ENCODE measurements at regions not wholly inside any gene's neighbourhood (a gene's known extent, or its start where the extent isn't known, plus 50 kb on each side); places are given as distances from the start of the nearest gene placed in this dataset.
"Not testable (repeated sequence)": the region's sequence is repeated elsewhere in the genome, so short reads cannot be mapped to it uniquely, and the experiment has no call there.

DNA sequence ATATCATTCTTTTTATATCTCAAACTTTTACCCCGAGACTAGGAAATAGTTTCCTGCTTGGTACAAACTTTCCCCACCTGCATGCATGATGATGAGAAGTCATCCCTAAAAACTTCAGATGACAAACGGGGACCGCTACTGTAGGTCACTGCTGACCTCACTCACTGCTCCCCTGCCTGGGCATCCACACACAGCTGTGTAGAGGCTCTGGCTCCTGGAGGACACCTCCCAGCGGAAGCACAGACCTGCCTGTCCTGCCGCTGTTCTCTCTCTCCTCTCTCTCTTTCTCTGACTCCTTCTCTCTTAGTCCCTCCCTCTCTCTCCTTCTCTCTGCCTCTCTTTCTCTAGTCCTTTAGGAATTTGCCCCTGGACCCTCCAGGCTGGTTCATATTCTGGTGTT is 202.9 kb upstream of the PITRM1 start:
- WGBS, 2 donors (ENCODE audit: low coverage in 1 of 2) = 71 to 86% methylated on average over 1 to 5 of the region's 5 CpGs
- Histone ChIP-seq H3K27me3 (no peaks in the 10 kb centered on the region), H3K4me3 (no peak overlapping the region), H3K36me3 (no peaks in the 10 kb centered on the region), H3K9me3 (no peaks in the 10 kb centered on the region), H3K4me1 (peaks cover 0 to 7% (median 2%) of the 10 kb centered on the region in 4 donors), H3K27ac (no peak overlapping the region)
- intact Hi-C loops (cut with DNase I; ENCODE audit: low total_unique reads) (no loop called here), in situ Hi-C loops (cut with MboI; ENCODE audit: low pct_ligation_motif_present in 1 of 4, low pct_unique_long_range_greater_than_20kb in 1 of 4, low sequenced_read_pairs in 3 of 4) (no loop called here)
- DNase-seq = no peak
- no peak for TF ChIP-seq POLR2AphosphoS5 (IDR thresholded peaks at IDR 0.05)
- TF ChIP-seq, protein P1, sequence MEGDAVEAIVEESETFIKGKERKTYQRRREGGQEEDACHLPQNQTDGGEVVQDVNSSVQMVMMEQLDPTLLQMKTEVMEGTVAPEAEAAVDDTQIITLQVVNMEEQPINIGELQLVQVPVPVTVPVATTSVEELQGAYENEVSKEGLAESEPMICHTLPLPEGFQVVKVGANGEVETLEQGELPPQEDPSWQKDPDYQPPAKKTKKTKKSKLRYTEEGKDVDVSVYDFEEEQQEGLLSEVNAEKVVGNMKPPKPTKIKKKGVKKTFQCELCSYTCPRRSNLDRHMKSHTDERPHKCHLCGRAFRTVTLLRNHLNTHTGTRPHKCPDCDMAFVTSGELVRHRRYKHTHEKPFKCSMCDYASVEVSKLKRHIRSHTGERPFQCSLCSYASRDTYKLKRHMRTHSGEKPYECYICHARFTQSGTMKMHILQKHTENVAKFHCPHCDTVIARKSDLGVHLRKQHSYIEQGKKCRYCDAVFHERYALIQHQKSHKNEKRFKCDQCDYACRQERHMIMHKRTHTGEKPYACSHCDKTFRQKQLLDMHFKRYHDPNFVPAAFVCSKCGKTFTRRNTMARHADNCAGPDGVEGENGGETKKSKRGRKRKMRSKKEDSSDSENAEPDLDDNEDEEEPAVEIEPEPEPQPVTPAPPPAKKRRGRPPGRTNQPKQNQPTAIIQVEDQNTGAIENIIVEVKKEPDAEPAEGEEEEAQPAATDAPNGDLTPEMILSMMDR (IDR thresholded peaks at IDR 0.05) = no peak
- TF ChIP-seq POLR2A (IDR thresholded peaks at IDR 0.05) = no peak
- TF ChIP-seq EP300 (IDR thresholded peaks at IDR 0.05; ENCODE audit: low read depth) = no peak

DNA sequence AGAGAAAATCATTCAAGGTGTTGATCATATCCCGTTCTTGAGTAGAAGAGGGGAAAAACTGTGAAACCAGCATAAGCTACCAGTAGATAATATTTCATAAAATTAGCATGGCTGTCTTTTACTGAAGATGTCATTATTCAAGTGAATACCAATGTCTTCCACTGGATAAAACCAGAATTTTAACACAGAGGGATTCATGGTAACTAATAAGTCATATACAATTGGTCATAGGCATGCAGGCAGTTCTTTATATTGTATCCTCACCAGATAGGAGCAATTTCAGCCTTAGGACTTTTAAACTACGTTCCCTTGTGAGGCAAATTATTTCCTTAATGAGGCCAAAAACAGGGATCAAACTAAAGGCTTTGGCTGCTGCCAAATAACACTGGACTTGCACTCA is 202.3 kb upstream of the PITRM1 start:
- H3K27me3 ChIP-seq = no peaks in the 10 kb centered on the region
- H3K27ac ChIP-seq = no peak overlapping the region
- no peak overlapping the region for H3K4me3 ChIP-seq
- H3K4me1 ChIP-seq = peaks cover 0 to 7% (median 2%) of the 10 kb centered on the region in 4 donors
- in situ Hi-C loops (cut with MboI; ENCODE audit: low pct_ligation_motif_present in 1 of 4, low pct_unique_long_range_greater_than_20kb in 1 of 4, low sequenced_read_pairs in 3 of 4) (no loop called here), intact Hi-C loops (cut with DNase I; ENCODE audit: low total_unique reads) (no loop called here)
- H3K36me3 ChIP-seq = no peaks in the 10 kb centered on the region
- TF ChIP-seq POLR2A (IDR thresholded peaks at IDR 0.05) (no peak), EP300 (IDR thresholded peaks at IDR 0.05; ENCODE audit: low read depth) (no peak), POLR2AphosphoS5 (IDR thresholded peaks at IDR 0.05) (no peak)
- TF ChIP-seq, protein P1 (IDR thresholded peaks at IDR 0.05) = no peak
- DNase-seq = no peak
- H3K9me3 ChIP-seq = no peaks in the 10 kb centered on the region
- WGBS, 2 donors (ENCODE audit: low coverage in 1 of 2) = 91 to 95% methylated on average over 2 of the region's 2 CpGs

DNA sequence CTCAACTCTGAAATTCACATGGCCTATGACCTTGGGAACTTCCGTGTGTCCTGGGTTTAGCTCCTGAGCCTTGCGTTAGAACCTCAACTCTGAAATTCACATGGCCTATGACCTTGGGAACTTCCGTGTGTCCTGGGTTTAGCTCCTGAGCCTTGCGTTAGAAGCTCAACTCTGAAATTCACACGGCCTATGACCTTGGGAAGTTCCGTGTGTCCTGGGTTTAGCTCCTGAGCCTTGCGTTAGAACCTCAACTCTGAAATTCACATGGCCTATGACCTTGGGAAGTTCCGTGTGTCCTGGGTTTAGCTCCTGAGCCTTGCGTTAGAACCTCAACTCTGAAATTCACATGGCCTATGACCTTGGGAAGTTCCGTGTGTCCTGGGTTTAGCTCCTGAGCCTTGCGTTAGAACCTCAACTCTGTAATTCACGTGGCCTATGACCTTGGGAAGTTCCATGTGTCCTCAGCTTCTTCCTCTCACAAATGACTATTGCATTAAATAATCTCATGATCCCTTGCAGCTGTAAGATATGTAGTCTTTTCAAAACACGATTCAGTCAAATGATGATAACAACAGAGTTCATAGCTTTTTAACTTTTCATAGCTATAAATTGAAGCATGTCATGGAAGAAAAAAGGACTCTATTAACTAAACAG is 200.9 kb upstream of the PITRM1 start:
- DNase-seq; H3K4me3 ChIP-seq; intact Hi-C loops (cut with DNase I; ENCODE audit: low total_unique reads); H3K27me3 ChIP-seq; in situ Hi-C loops (cut with MboI; ENCODE audit: low pct_ligation_motif_present in 1 of 4, low pct_unique_long_range_greater_than_20kb in 1 of 4, low sequenced_read_pairs in 3 of 4); H3K4me1 ChIP-seq; H3K9me3 ChIP-seq; H3K36me3 ChIP-seq; H3K27ac ChIP-seq: not testable (repeated sequence)
- 70 to 86% methylated on average over 5 to 12 of the region's 13 CpGs for WGBS, 2 donors (ENCODE audit: low coverage in 1 of 2)

DNA sequence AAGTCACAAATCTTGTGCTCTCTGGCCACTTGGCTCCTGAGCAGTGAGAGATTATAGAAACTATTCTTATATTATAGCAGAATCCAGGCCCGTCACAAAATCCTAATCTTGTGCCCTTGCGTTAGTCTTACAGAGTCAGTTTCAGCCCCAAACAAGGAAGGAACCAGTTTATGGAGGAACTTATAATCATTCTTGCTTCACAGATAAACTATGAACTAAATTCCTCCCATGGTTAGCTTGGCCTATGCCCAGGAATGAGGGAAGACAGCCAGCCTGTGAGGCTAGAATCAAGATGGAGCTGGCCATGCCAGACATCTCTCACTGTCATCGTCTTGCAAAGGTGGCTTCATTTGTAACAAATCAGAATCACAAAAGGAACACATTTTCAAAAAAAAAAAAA is 199.7 kb upstream of the PITRM1 start:
- 31 to 41% methylated on average over 2 to 3 of the region's 3 CpGs for WGBS, 2 donors (ENCODE audit: low coverage in 1 of 2)
- DNase-seq = no peak
- no peak overlapping the region for H3K4me3 ChIP-seq
- H3K36me3 ChIP-seq = no peaks in the 10 kb centered on the region
- H3K27me3 ChIP-seq = no peaks in the 10 kb centered on the region
- no peaks in the 10 kb centered on the region for H3K9me3 ChIP-seq
- H3K27ac ChIP-seq = peak overlapping the region in 3 of 4 donors; percentile 35 to 51 (median 38)
- TF ChIP-seq, protein P1 (IDR thresholded peaks at IDR 0.05) = no peak
- intact Hi-C loops (cut with DNase I; ENCODE audit: low total_unique reads) (no loop called here), in situ Hi-C loops (cut with MboI; ENCODE audit: low pct_ligation_motif_present in 1 of 4, low pct_unique_long_range_greater_than_20kb in 1 of 4, low sequenced_read_pairs in 3 of 4) (no loop called here)
- peaks cover 0 to 7% (median 2%) of the 10 kb centered on the region in 4 donors for H3K4me1 ChIP-seq

DNA sequence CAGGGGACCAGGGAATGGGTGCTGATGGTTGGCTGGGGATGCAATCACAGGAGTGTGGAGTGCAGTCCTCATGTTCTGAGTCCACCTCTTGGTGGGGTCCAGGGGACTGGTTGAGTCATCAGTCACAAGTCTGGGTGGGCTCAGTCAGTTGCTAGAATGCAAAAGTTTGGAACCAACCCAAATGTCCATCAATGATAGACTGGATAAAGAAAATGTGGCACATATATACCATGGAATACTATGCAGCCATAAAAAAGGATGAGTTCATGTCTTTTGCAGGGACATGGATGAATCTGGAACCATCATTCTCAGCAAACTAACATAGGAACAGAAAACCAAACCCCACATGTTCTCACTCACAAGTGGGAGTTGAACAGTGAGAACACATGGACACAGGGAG is 199.0 kb upstream of the PITRM1 start:
- H3K4me1 ChIP-seq; H3K36me3 ChIP-seq; intact Hi-C loops (cut with DNase I; ENCODE audit: low total_unique reads); in situ Hi-C loops (cut with MboI; ENCODE audit: low pct_ligation_motif_present in 1 of 4, low pct_unique_long_range_greater_than_20kb in 1 of 4, low sequenced_read_pairs in 3 of 4); H3K27me3 ChIP-seq; H3K4me3 ChIP-seq; H3K9me3 ChIP-seq; DNase-seq: not testable (repeated sequence)
- peak overlapping the region in 3 of 4 donors; percentile 35 to 51 (median 38) for H3K27ac ChIP-seq

All from transverse colon (tissue), 4 donors.